SK-N-SH (cell line): ENCODE measurements at regions not wholly inside any gene's neighbourhood (a gene's known extent, or its start where the extent isn't known, plus 50 kb on each side); places are given as distances from the start of the nearest gene placed in this dataset.

Experiments
- CHD2 ChIP-seq: fragments of 150-350 bp; IDR thresholded peaks from 2 replicates; pipeline ENCODE4 v1.6.1; 2018; ENCODE audit warnings: low read length; ENCODE audit not compliant: partially characterized antibody
- EZH2phosphoT487 ChIP-seq: fragments of 200-600 bp; sonication (generic); IDR thresholded peaks from 2 replicates; pipeline ENCODE4 v1.6.1; 2017; ENCODE audit warnings: low read depth, mixed run types, mild to moderate bottlenecking, antibody characterized with exemption, moderate library complexity, borderline replicate concordance
- FOSL2 ChIP-seq: IDR thresholded peaks from 2 replicates; pipeline ENCODE4 v1.4.0; 2012; ENCODE audit warnings: low read depth, mild to moderate bottlenecking, moderate library complexity, borderline replicate concordance
- GABPA ChIP-seq: IDR thresholded peaks from 2 replicates; pipeline ENCODE4 v1.4.0; 2012; ENCODE audit warnings: low read depth, mild to moderate bottlenecking
- GATA2 ChIP-seq: sonication (generic); formaldehyde crosslinking; IDR thresholded peaks from 2 replicates; pipeline ENCODE4 v1.5.0; 2020; ENCODE audit warnings: mild to moderate bottlenecking, missing genetic modification reagents
- MXI1 ChIP-seq: IDR thresholded peaks from 2 replicates; pipeline ENCODE4 v1.6.1; 2012; ENCODE audit warnings: mild to moderate bottlenecking, low read depth, low read length, improper control_type of control experiment
- NRF1 ChIP-seq: IDR thresholded peaks from 2 replicates; pipeline ENCODE4 v1.6.1; 2012; ENCODE audit warnings: low read depth, mild to moderate bottlenecking, low read length
- POLR2AphosphoS5 ChIP-seq: IDR thresholded peaks from 2 replicates; pipeline ENCODE4 v1.6.1; 2012; ENCODE audit warnings: low read depth, low read length
- RFX5 ChIP-seq: IDR thresholded peaks from 2 replicates; pipeline ENCODE4 v1.6.1; 2012; ENCODE audit warnings: mild to moderate bottlenecking, improper control_type of control experiment, low read length
- RXRA ChIP-seq: IDR thresholded peaks from 2 replicates; pipeline ENCODE4 v1.4.0; 2012; ENCODE audit warnings: low read depth, mild to moderate bottlenecking, borderline replicate concordance
- SMC3 ChIP-seq: IDR thresholded peaks from 2 replicates; pipeline ENCODE4 v1.6.1; 2012; ENCODE audit warnings: low read depth, low read length, improper control_type of control experiment
- YY1 ChIP-seq: IDR thresholded peaks from 2 replicates; pipeline ENCODE4 v1.4.0; 2012; ENCODE audit warnings: low read depth, mild to moderate bottlenecking
- TF ChIP-seq, protein P1 (sequence below): fragments of 200-600 bp; sonication (generic); IDR thresholded peaks from 2 replicates; pipeline ENCODE4 v1.6.1; 2017; ENCODE audit warnings: antibody characterized with exemption, mild to moderate bottlenecking, moderate library complexity
- TF ChIP-seq, protein P2 (sequence below): IDR thresholded peaks from 2 replicates; pipeline ENCODE4 v1.4.0; 2012; ENCODE audit warnings: low read depth

DNA sequence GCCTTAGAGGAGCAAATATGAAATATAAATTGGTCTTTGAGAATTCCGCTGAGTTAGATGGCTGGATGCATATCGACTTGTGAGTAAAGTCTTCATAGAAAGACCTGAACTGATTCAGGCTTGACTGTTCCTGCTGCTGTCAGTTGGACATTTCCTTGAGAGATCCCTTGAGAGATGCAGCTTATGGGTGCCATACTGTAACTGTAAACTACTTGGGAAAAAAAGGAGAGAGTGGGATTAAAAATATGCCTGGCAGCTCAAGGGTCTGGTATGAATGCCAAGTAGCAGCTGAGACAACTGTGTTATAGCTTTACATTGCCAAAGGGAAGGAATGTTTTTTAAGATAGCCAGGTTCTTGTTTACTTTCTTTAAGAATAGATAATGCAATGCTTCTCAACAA is 926.6 kb downstream of the EPHA3 start:
- TF ChIP-seq GATA2 (CRISPR knock-in tag) = no peak
- TF ChIP-seq, protein P1, sequence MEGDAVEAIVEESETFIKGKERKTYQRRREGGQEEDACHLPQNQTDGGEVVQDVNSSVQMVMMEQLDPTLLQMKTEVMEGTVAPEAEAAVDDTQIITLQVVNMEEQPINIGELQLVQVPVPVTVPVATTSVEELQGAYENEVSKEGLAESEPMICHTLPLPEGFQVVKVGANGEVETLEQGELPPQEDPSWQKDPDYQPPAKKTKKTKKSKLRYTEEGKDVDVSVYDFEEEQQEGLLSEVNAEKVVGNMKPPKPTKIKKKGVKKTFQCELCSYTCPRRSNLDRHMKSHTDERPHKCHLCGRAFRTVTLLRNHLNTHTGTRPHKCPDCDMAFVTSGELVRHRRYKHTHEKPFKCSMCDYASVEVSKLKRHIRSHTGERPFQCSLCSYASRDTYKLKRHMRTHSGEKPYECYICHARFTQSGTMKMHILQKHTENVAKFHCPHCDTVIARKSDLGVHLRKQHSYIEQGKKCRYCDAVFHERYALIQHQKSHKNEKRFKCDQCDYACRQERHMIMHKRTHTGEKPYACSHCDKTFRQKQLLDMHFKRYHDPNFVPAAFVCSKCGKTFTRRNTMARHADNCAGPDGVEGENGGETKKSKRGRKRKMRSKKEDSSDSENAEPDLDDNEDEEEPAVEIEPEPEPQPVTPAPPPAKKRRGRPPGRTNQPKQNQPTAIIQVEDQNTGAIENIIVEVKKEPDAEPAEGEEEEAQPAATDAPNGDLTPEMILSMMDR = no peak
- no peak for TF ChIP-seq POLR2AphosphoS5
- no peak for TF ChIP-seq RFX5
- no peak for TF ChIP-seq EZH2phosphoT487
- TF ChIP-seq, protein P2, sequence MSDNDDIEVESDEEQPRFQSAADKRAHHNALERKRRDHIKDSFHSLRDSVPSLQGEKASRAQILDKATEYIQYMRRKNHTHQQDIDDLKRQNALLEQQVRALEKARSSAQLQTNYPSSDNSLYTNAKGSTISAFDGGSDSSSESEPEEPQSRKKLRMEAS = no peak
- TF ChIP-seq RXRA = no peak
- no peak for TF ChIP-seq MXI1
- TF ChIP-seq NRF1 = no peak
- TF ChIP-seq YY1 = no peak
- TF ChIP-seq SMC3 = no peak
- TF ChIP-seq FOSL2 = no peak
- no peak for TF ChIP-seq CHD2
- TF ChIP-seq GABPA = no peak
